GM10248 (cell line): ENCODE measurements at regions not wholly inside any gene's neighbourhood (a gene's known extent, or its start where the extent isn't known, plus 50 kb on each side); places are given as distances from the start of the nearest gene placed in this dataset.
"Not testable (repeated sequence)": the region's sequence is repeated elsewhere in the genome, so short reads cannot be mapped to it uniquely, and the experiment has no call there.

Source experiments
- CTCF ChIA-PET: fragments of 300-600 bp; sonication (Branson Sonifier 250); formaldehyde crosslinking; extraction: SDS; loops from one replicate; lab custom pipeline; 2021; ENCODE audit warnings: antibody characterized with exemption; lab: Yijun Ruan, JAX
- POLR2A ChIA-PET: fragments of 350-650 bp; sonication (Branson Sonifier 250); formaldehyde crosslinking; extraction: SDS; loops from one replicate; lab custom pipeline; 2020; ENCODE audit warnings: antibody characterized with exemption; lab: Yijun Ruan, JAX
- DNase-seq: peaks from one replicate; pipeline ENCODE4 v3.0.0; 2012; ENCODE audit errors: extremely low spot score
- CTCF ChIP-seq: IDR thresholded peaks from 2 replicates; pipeline ENCODE4 v1.5.1; 2012; ENCODE audit warnings: mild to moderate bottlenecking, low read depth; ENCODE audit errors: extremely low read depth, missing control alignments, control extremely low read depth

GRCh38 chr3:177263615-177264368, 66.5 kb upstream of the TBL1XR1 start:
- DNase-seq, result no peak
- ChIA-PET POLR2A (no interaction called here), CTCF (no interaction called here)
- TF ChIP-seq CTCF, result no peak

- CTCF ChIA-PET, POLR2A ChIA-PET, DNase-seq: not testable (repeated sequence)
Observed at GRCh38 chr3:177271811-177272501, 74.7 kb upstream of the TBL1XR1 start.

- DNase-seq, result no peak
- no peak for TF ChIP-seq CTCF
- POLR2A ChIA-PET, result no interaction called here
- CTCF ChIA-PET, result no interaction called here
Observed at GRCh38 chr3:177278016-177278415, 80.7 kb upstream of the TBL1XR1 start.

GRCh38 chr3:177279118-177279815, 82.0 kb upstream of the TBL1XR1 start:
- DNase-seq, result no peak
- POLR2A ChIA-PET, result no interaction called here
- CTCF ChIA-PET, result no interaction called here
- TF ChIP-seq CTCF, result no peak

- ChIA-PET CTCF (no interaction called here), POLR2A (no interaction called here)
- TF ChIP-seq CTCF, result no peak
- no peak for DNase-seq
Observed at GRCh38 chr3:177281292-177282118, 84.2 kb upstream of the TBL1XR1 start.

- no peak for TF ChIP-seq CTCF
- DNase-seq, result no peak
- ChIA-PET CTCF (no interaction called here), POLR2A (no interaction called here)
Observed at GRCh38 chr3:177282119-177282655, 84.9 kb upstream of the TBL1XR1 start.
